Activated T-cell treated with anti-CD3 and anti-CD28 coated beads, Interleukin-2, amount 50 U/mL, for 72 hours (primary cell): ENCODE measurements at regions not wholly inside any gene's neighbourhood (a gene's known extent, or its start where the extent isn't known, plus 50 kb on each side); places are given as distances from the start of the nearest gene placed in this dataset.

Source experiments
- ATAC-seq, 2 donors: fragments of 150-1000 bp; cut with Tn5 transposase; replicated peaks in 1 of 2; 2 replicates each; pipeline ENCODE4 v1.10.0; 2021; ENCODE audit warnings: moderate library complexity in 2 of 2, mild to moderate bottlenecking in 1 of 2
- DNase-seq, 2 donors: peaks; one replicate each; pipeline ENCODE4 v3.0.0; 2021 to 2022; ENCODE audit warnings: mixed read lengths in 1 of 2
- H3K27ac Mint-ChIP-seq: one replicate; pipeline ENCODE4 v1.8.0; 2022; ENCODE audit warnings: mild to moderate bottlenecking, moderate library complexity, mixed read lengths
- H3K27me3 Mint-ChIP-seq: one replicate; pipeline ENCODE4 v1.8.0; 2022; ENCODE audit warnings: low read depth, mixed read lengths
- H3K36me3 Mint-ChIP-seq, 2 donors: one replicate each; pipeline ENCODE4 v1.8.0; 2022; ENCODE audit warnings: mixed read lengths in 2 of 2, mild to moderate bottlenecking in 1 of 2; ENCODE audit not compliant: insufficient read depth in 2 of 2
- H3K4me1 Mint-ChIP-seq: one replicate; pipeline ENCODE4 v1.8.0; 2022; ENCODE audit warnings: low read depth, mixed read lengths
- H3K4me3 Mint-ChIP-seq, 2 donors: one replicate each; pipeline ENCODE4 v1.8.0; 2022; ENCODE audit warnings: mild to moderate bottlenecking in 2 of 2, mixed read lengths in 2 of 2, moderate library complexity in 2 of 2
- H3K9me3 Mint-ChIP-seq, 2 donors: one replicate each; pipeline ENCODE4 v1.8.0; 2022; ENCODE audit warnings: mixed read lengths in 2 of 2

GRCh38 chr4:188297873-188298272 is 158.6 kb downstream of the TRIML1 start:
- no peak for ATAC-seq
- no peaks in the 10 kb centered on the region for H3K27me3 Mint-ChIP-seq
- no peak for DNase-seq
- H3K4me3 Mint-ChIP-seq, result no peak overlapping the region
- peaks cover 2 to 4% of the 10 kb centered on the region in 2 donors for H3K36me3 Mint-ChIP-seq
- no peak overlapping the region for H3K27ac Mint-ChIP-seq
- H3K9me3 Mint-ChIP-seq, result peaks cover 5 to 6% of the 10 kb centered on the region in 2 donors
- H3K4me1 Mint-ChIP-seq, result no peaks in the 10 kb centered on the region

GRCh38 chr4:188299161-188299560 is 159.9 kb downstream of the TRIML1 start:
- no peak overlapping the region for H3K4me3 Mint-ChIP-seq
- peaks cover 5 to 6% of the 10 kb centered on the region in 2 donors for H3K9me3 Mint-ChIP-seq
- no peak overlapping the region for H3K27ac Mint-ChIP-seq
- H3K36me3 Mint-ChIP-seq, result peaks cover 2 to 4% of the 10 kb centered on the region in 2 donors
- no peaks in the 10 kb centered on the region for H3K27me3 Mint-ChIP-seq
- no peaks in the 10 kb centered on the region for H3K4me1 Mint-ChIP-seq
- no peak for DNase-seq
- no peak for ATAC-seq

DNA sequence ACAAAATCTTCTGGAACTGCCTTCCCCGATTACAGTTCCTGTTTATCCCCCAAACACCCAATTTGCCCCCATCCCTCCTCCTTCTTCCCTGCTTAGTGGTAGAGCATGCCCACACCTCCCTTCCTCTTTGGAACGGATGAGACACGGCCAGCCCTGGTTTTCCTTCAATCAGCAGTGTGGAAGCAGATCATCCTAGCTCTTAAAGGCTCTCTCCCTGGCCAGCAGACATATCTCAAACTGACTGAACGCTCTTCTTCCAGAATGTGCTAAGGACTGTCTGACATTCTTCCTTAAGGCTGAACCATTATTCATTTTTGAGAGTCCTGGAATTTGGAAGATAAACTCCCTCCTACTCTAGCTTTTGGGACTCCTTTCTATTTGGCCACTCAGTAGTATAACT is 161.1 kb downstream of the TRIML1 start:
- Mint-ChIP-seq H3K4me1 (no peaks in the 10 kb centered on the region), H3K4me3 (no peak overlapping the region), H3K27me3 (no peaks in the 10 kb centered on the region), H3K27ac (no peak overlapping the region), H3K36me3 (peaks cover 2 to 4% of the 10 kb centered on the region in 2 donors), H3K9me3 (peaks cover 5 to 6% of the 10 kb centered on the region in 2 donors)
- ATAC-seq (no peak), DNase-seq (no peak)

DNA sequence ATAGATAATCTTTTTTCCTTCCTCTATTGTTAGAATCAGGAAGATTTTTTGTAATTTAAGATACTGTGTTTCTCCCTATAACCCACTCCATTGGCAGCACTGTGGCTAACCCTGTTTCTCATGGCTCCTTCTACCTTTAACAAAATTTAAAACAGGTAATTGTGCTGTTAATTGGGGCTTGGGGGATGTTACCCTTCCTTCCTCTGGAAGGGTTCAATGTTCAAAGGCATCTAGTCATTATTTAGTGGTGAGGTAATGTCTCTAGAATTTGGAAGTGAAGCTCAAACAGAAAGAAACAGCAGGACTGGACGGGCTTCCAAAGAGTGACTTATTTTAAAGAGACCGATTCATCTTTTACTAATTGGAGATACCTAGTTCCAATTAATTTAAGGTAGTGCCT is 166.4 kb downstream of the TRIML1 start:
- DNase-seq (no peak), ATAC-seq (no peak)
- H3K27ac Mint-ChIP-seq, result no peak overlapping the region
- peaks cover 1 to 2% of the 10 kb centered on the region in 2 donors for H3K36me3 Mint-ChIP-seq
- H3K4me3 Mint-ChIP-seq, result no peak overlapping the region
- H3K27me3 Mint-ChIP-seq, result no peaks in the 10 kb centered on the region
- peaks cover 3 to 10% of the 10 kb centered on the region in 2 donors for H3K9me3 Mint-ChIP-seq
- H3K4me1 Mint-ChIP-seq, result no peaks in the 10 kb centered on the region

DNA sequence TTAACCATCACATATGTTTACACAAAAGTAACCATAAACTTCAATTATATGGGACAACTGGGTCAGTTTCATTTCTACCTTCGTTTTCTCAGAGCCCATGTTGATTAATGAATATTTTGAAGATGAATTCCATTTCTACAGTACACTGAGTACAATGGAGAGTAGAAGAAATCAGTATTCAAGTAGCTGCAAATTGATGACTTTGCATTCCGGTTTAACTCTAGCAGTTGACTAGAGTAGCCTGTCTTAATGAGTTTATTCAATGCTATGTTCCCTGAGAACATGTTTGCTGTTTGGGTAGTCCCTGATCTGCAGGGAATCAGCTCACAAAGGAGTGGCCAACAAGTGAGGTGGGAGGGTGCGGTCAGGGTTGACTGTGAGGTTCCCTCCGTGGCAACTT is 168.3 kb downstream of the TRIML1 start:
- Mint-ChIP-seq H3K4me3 (no peak overlapping the region), H3K4me1 (no peaks in the 10 kb centered on the region), H3K27ac (no peak overlapping the region), H3K27me3 (no peaks in the 10 kb centered on the region), H3K9me3 (peaks cover 1 to 6% of the 10 kb centered on the region in 2 donors), H3K36me3 (peaks cover 0 to 1% of the 10 kb centered on the region in 2 donors)
- ATAC-seq, result no peak
- DNase-seq, result no peak

DNA sequence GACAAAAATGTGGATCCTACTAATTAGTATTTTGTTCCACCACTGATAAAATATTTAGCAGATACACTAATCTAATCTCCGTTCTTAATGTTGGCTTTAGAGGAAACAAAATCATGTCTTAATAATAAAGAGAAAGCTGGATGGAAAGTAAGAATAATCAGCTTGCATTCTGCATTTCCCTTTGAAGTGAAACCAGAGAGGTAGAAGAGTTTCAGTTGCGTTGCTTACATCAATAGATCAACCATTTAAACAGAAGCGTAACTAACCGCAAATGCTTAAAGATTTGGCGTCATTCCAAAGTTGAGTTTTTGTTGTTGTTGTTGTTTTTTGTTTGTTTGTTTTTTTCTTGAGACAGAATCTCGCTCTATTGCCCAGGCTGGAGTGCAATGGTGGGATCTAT is 168.9 kb downstream of the TRIML1 start:
- no peaks in the 10 kb centered on the region for H3K4me1 Mint-ChIP-seq
- DNase-seq (no peak), ATAC-seq (no peak)
- peaks cover 0 to 1% of the 10 kb centered on the region in 2 donors for H3K36me3 Mint-ChIP-seq
- H3K27me3 Mint-ChIP-seq, result no peaks in the 10 kb centered on the region
- no peak overlapping the region for H3K27ac Mint-ChIP-seq
- peaks cover 1 to 6% of the 10 kb centered on the region in 2 donors for H3K9me3 Mint-ChIP-seq
- no peak overlapping the region for H3K4me3 Mint-ChIP-seq

DNA sequence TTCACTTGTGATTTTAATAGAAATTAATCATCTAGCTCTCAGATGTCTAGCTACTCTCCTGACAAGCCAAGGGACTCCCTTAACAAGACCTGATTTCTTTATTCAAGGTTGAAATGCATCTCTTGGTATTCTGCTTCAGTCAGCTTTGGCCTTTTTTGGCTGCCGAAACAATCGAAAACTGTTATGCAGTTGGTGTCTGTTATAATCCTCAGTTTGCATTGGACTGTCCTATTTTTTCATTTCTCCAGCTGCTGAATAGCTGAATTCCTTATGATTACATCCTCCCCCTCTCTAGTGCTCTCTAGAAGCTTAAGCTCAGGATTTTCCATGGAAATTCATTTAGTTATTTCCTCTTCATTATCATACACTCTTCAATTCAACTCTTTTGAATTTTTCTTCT is 177.2 kb downstream of the TRIML1 start:
- Mint-ChIP-seq H3K9me3 (peaks cover 15 to 17% of the 10 kb centered on the region in 2 donors), H3K27ac (no peak overlapping the region), H3K36me3 (peaks cover 0 to 2% of the 10 kb centered on the region in 2 donors), H3K4me3 (no peak overlapping the region), H3K4me1 (no peaks in the 10 kb centered on the region), H3K27me3 (no peaks in the 10 kb centered on the region)
- no peak for DNase-seq
- ATAC-seq, result no peak

- peaks cover 2 to 6% of the 10 kb centered on the region in 2 donors for H3K9me3 Mint-ChIP-seq
- peaks cover 0 to 3% of the 10 kb centered on the region in 2 donors for H3K36me3 Mint-ChIP-seq
- H3K27ac Mint-ChIP-seq, result no peak overlapping the region
- no peaks in the 10 kb centered on the region for H3K27me3 Mint-ChIP-seq
- ATAC-seq (no peak), DNase-seq (no peak)
- no peaks in the 10 kb centered on the region for H3K4me1 Mint-ChIP-seq
- H3K4me3 Mint-ChIP-seq, result no peak overlapping the region
Measured at GRCh38 chr4:188328966-188329365, 189.7 kb downstream of the TRIML1 start.

- H3K9me3 Mint-ChIP-seq, result peaks cover 4 to 6% of the 10 kb centered on the region in 2 donors
- no peaks in the 10 kb centered on the region for H3K27me3 Mint-ChIP-seq
- H3K4me1 Mint-ChIP-seq, result no peaks in the 10 kb centered on the region
Measured at GRCh38 chr4:188329521-188329920, 190.3 kb downstream of the TRIML1 start.

DNA sequence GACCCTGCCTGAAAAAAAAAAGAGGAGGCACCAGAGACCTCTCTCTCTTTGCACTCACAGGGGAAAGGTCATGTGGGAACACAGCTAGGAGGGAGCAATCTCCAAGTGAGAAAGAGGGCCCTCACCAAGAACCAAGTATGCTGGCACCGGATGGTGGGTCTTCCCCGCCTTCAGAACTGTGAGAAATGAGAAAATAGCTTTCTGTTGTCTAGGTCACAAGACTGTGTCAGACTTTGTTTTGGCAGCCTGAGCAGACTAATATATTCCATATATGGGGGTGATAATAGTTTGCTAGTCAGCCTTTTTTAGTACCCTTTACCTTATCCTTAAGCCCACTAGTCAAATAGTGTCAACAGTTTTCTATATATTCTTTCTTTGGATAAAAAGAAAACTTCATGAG is 193.0 kb downstream of the TRIML1 start:
- ATAC-seq, result no peak
- no peaks in the 10 kb centered on the region for H3K4me1 Mint-ChIP-seq
- peaks cover 0 to 6% of the 10 kb centered on the region in 2 donors for H3K36me3 Mint-ChIP-seq
- no peaks in the 10 kb centered on the region for H3K27me3 Mint-ChIP-seq
- no peak overlapping the region for H3K27ac Mint-ChIP-seq
- DNase-seq, result no peak
- no peak overlapping the region for H3K4me3 Mint-ChIP-seq
- peaks cover 7 to 8% of the 10 kb centered on the region in 2 donors for H3K9me3 Mint-ChIP-seq

More at GRCh38 chr4:188329521-188329920, 190.3 kb downstream of the TRIML1 start:
- Mint-ChIP-seq H3K36me3 (peaks cover 0 to 3% of the 10 kb centered on the region in 2 donors), H3K4me3 (no peak overlapping the region), H3K27ac (no peak overlapping the region)
- ATAC-seq, result no peak
- DNase-seq, result no peak

DNA sequence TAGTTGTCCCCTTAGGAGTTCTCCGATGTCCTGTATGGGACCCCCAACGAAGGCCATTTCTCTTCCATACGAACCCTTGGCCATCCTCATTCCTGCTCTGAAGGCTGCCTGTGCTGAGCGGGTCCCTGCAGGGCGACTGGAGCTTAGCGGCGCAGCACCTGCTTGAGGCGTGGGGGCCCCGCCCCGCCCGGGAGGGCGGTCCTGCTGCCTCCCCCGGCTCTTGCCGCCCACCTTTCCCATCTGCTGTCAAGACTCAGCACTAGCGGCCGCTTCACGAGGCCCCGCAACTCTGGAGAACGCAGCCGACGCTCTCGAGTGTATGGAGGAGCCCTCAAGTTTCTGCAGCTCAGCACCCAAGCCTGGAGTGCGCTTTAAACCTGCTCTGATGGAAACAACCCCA is 197.7 kb downstream of the TRIML1 start:
- H3K4me1 Mint-ChIP-seq, result no peaks in the 10 kb centered on the region
- no peak overlapping the region for H3K4me3 Mint-ChIP-seq
- peaks cover 0 to 3% of the 10 kb centered on the region in 2 donors for H3K36me3 Mint-ChIP-seq
- DNase-seq (no peak), ATAC-seq (no peak)
- peaks cover 6 to 7% of the 10 kb centered on the region in 2 donors for H3K9me3 Mint-ChIP-seq
- no peaks in the 10 kb centered on the region for H3K27me3 Mint-ChIP-seq
- no peak overlapping the region for H3K27ac Mint-ChIP-seq

GRCh38 chr4:188341428-188341827 is 202.2 kb downstream of the TRIML1 start:
- H3K36me3 Mint-ChIP-seq, result peaks cover 1 to 5% of the 10 kb centered on the region in 2 donors

DNA sequence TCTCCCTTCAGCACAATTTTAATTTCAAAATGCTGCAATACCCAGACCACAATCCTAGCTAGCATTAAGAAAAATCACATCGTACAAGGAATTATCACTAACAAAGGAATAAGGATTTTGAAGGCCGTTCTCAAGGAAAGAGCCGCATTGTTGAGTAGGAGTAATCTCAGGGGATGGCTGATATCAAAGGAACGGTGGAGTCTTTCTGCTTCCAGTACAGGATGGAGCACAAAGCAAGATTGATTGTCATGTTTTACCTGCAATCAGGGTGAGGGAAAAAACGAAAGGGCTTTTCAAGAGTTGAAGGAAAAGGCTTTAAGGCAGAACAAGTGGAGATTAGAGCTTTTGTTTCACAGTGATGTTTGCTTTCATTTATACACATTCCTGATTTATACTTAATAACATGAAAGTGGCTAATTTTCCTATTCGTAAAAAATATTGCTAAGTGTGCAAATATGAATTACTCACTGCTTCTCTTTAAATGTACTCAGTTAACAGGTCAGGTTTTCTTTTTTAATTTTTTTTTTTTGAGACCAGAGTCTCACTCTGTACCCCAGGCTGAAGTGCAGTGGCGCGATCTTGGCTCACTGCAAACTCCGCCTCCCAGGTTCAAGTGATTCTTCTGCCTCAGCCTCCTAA is 207.0 kb downstream of the TRIML1 start:
- Mint-ChIP-seq H3K27me3 (no peaks in the 10 kb centered on the region), H3K4me1 (no peaks in the 10 kb centered on the region), H3K9me3 (peaks cover 5 to 8% of the 10 kb centered on the region in 2 donors), H3K4me3 (no peak overlapping the region), H3K36me3 (peaks cover 1 to 2% of the 10 kb centered on the region in 2 donors), H3K27ac (no peak overlapping the region)
- ATAC-seq (no peak), DNase-seq (no peak)

More at GRCh38 chr4:188341428-188341827, 202.2 kb downstream of the TRIML1 start:
- Mint-ChIP-seq H3K27ac (no peak overlapping the region), H3K4me1 (no peaks in the 10 kb centered on the region), H3K27me3 (no peaks in the 10 kb centered on the region), H3K4me3 (no peak overlapping the region), H3K9me3 (peaks cover 5% of the 10 kb centered on the region in 2 donors)
- DNase-seq (no peak), ATAC-seq (no peak)

- Mint-ChIP-seq H3K4me3 (no peak overlapping the region), H3K4me1 (no peaks in the 10 kb centered on the region), H3K27me3 (no peaks in the 10 kb centered on the region), H3K9me3 (peaks cover 7 to 11% of the 10 kb centered on the region in 2 donors), H3K36me3 (peaks cover 1 to 2% of the 10 kb centered on the region in 2 donors), H3K27ac (no peak overlapping the region)
- DNase-seq (no peak), ATAC-seq (no peak)
Measured at GRCh38 chr4:188347339-188347738, 208.1 kb downstream of the TRIML1 start.
